H9 (cell line): ENCODE measurements at regions not wholly inside any gene's neighbourhood (a gene's known extent, or its start where the extent isn't known, plus 50 kb on each side); places are given as distances from the start of the nearest gene placed in this dataset.
"Not testable (repeated sequence)": the region's sequence is repeated elsewhere in the genome, so short reads cannot be mapped to it uniquely, and the experiment has no call there.

Experiments
- DNase-seq: peaks from one replicate; pipeline ENCODE4 v3.0.0-alpha.2; 2017
- H2AFZ ChIP-seq: one replicate; pipeline ENCODE4 v1.6.1; 2013; ENCODE audit warnings: mild to moderate bottlenecking, low read length, control low read depth, moderate library complexity
- H2AK5ac ChIP-seq: 2 replicates; pipeline ENCODE4 v1.6.1; 2013; ENCODE audit warnings: low read length, control low read depth, mixed read lengths; ENCODE audit not compliant: insufficient read length
- H2BK120ac ChIP-seq: one replicate; pipeline ENCODE4 v1.6.1; 2013; ENCODE audit warnings: low read depth, mild to moderate bottlenecking, low read length, control low read depth, inconsistent platforms; ENCODE audit not compliant: poor library complexity, severe bottlenecking
- H2BK12ac ChIP-seq: 2 replicates; pipeline ENCODE4 v1.6.1; 2013; ENCODE audit warnings: low read length, control low read depth, mixed read lengths, low read depth; ENCODE audit not compliant: insufficient read length
- H2BK15ac ChIP-seq: 2 replicates; pipeline ENCODE4 v1.6.1; 2013; ENCODE audit warnings: low read depth, low read length, control low read depth
- H2BK20ac ChIP-seq: one replicate; pipeline ENCODE4 v1.6.1; 2013; ENCODE audit warnings: low read depth, mild to moderate bottlenecking, low read length, control low read depth, inconsistent platforms; ENCODE audit not compliant: poor library complexity, severe bottlenecking
- H2BK5ac ChIP-seq: 2 replicates; pipeline ENCODE4 v1.6.1; 2013; ENCODE audit warnings: low read length, control low read depth, mixed read lengths; ENCODE audit not compliant: insufficient read length
- H3K14ac ChIP-seq: 2 replicates; pipeline ENCODE4 v1.6.1; 2013; ENCODE audit warnings: low read length, control low read depth; ENCODE audit not compliant: insufficient read depth
- H3K18ac ChIP-seq: 2 replicates; pipeline ENCODE4 v1.6.1; 2013; ENCODE audit warnings: low read depth, mild to moderate bottlenecking, mixed read lengths, low read length, control low read depth; ENCODE audit not compliant: insufficient read length
- H3K23ac ChIP-seq: 2 replicates; pipeline ENCODE4 v1.6.1; 2013; ENCODE audit warnings: low read length, control low read depth, mixed read lengths, low read depth; ENCODE audit not compliant: insufficient read length
- H3K23me2 ChIP-seq: 2 replicates; pipeline ENCODE4 v1.6.1; 2013; ENCODE audit warnings: low read depth, mild to moderate bottlenecking, mixed read lengths, low read length, control low read depth; ENCODE audit not compliant: insufficient read length, poor library complexity, severe bottlenecking
- H3K27ac ChIP-seq: 2 replicates; pipeline ENCODE4 v1.5.1; 2013; ENCODE audit warnings: low read length, control low read depth, mixed read lengths, low read depth; ENCODE audit not compliant: insufficient read length
- H3K27me3 ChIP-seq: 2 replicates; pipeline ENCODE4 v1.6.1; 2013; ENCODE audit warnings: low read length, control low read depth, inconsistent platforms; ENCODE audit not compliant: insufficient read depth
- H3K4ac ChIP-seq: 2 replicates; pipeline ENCODE4 v1.6.1; 2013; ENCODE audit warnings: low read depth, mild to moderate bottlenecking, control low read depth, inconsistent platforms, low read length, moderate library complexity
- H3K4me1 ChIP-seq: 2 replicates; pipeline ENCODE4 v1.6.1; 2013; ENCODE audit warnings: low read length, control low read depth, inconsistent platforms; ENCODE audit not compliant: insufficient read depth
- H3K4me2 ChIP-seq: 2 replicates; pipeline ENCODE4 v1.6.1; 2013; ENCODE audit warnings: low read length, control low read depth, mixed read lengths; ENCODE audit not compliant: insufficient read length, insufficient read depth
- H3K56ac ChIP-seq: 2 replicates; pipeline ENCODE4 v1.6.1; 2013; ENCODE audit warnings: low read depth, mild to moderate bottlenecking, mixed read lengths, low read length, control low read depth; ENCODE audit not compliant: insufficient read length
- H3K79me1 ChIP-seq: 2 replicates; pipeline ENCODE4 v1.6.1; 2013; ENCODE audit warnings: low read depth, mild to moderate bottlenecking, moderate library complexity, low read length, control low read depth, inconsistent platforms; ENCODE audit not compliant: insufficient read depth, poor library complexity, severe bottlenecking
- H3K79me2 ChIP-seq: 2 replicates; pipeline ENCODE4 v1.6.1; 2013; ENCODE audit warnings: low read length, control low read depth, inconsistent platforms; ENCODE audit not compliant: insufficient read depth
- H3K9ac ChIP-seq: 2 replicates; pipeline ENCODE4 v1.6.1; 2013; ENCODE audit warnings: low read length, control low read depth, mixed read lengths; ENCODE audit not compliant: insufficient read length; ENCODE audit errors: extremely low read depth
- H3K9me3 ChIP-seq: one replicate; pipeline ENCODE4 v1.6.1; 2013; ENCODE audit warnings: low read depth, low read length, inconsistent platforms; ENCODE audit not compliant: control insufficient read depth
- H3T11ph ChIP-seq: one replicate; pipeline ENCODE4 v1.6.1; 2013; ENCODE audit warnings: mild to moderate bottlenecking, low read length, control low read depth, inconsistent platforms
- H4K20me1 ChIP-seq: one replicate; pipeline ENCODE4 v1.6.1; 2013; ENCODE audit not compliant: control insufficient read depth, insufficient read length, insufficient read depth
- H4K5ac ChIP-seq: 2 replicates; pipeline ENCODE4 v1.6.1; 2013; ENCODE audit warnings: low read depth, mild to moderate bottlenecking, mixed read lengths, low read length, control low read depth; ENCODE audit not compliant: insufficient read length
- H4K8ac ChIP-seq: replicated peaks from 2 replicates; pipeline ENCODE4 v1.6.1; 2013; ENCODE audit warnings: low read length, control low read depth, mixed read lengths, low read depth; ENCODE audit not compliant: insufficient read length
- H4K91ac ChIP-seq: 2 replicates; pipeline ENCODE4 v1.6.1; 2013; ENCODE audit warnings: low read depth, mild to moderate bottlenecking, moderate library complexity, mixed read lengths, low read length, control low read depth; ENCODE audit not compliant: insufficient read length
- H3K27ac Mint-ChIP-seq, 3 experiments: 2 replicates in 2 of 3; 3 replicates in 1 of 3; pipeline ENCODE4 v1.8.0; 2020 to 2021; ENCODE audit warnings: mixed read lengths in 3 of 3, mild to moderate bottlenecking in 1 of 3, moderate library complexity in 1 of 3
- H3K27me3 Mint-ChIP-seq: 2 replicates; pipeline ENCODE4 v1.8.0; 2021; ENCODE audit warnings: low read depth, mild to moderate bottlenecking, moderate library complexity, mixed read lengths
- H3K36me3 Mint-ChIP-seq, 3 experiments: 2 replicates in 2 of 3; 3 replicates in 1 of 3; pipeline ENCODE4 v1.8.0; 2020 to 2021; ENCODE audit warnings: low read depth in 3 of 3, mixed read lengths in 3 of 3; ENCODE audit not compliant: insufficient read depth in 1 of 3
- H3K4me1 Mint-ChIP-seq, 2 experiments: 2 replicates each; pipeline ENCODE4 v1.8.0; 2020; ENCODE audit warnings: mixed read lengths in 2 of 2
- H3K4me3 Mint-ChIP-seq, 2 experiments: 2 replicates in 1 of 2; 3 replicates in 1 of 2; pipeline ENCODE4 v1.8.0; 2020 to 2021; ENCODE audit warnings: mild to moderate bottlenecking in 2 of 2, mixed read lengths in 2 of 2, moderate library complexity in 1 of 2
- H3K9me3 Mint-ChIP-seq, 2 experiments: 2 replicates in 1 of 2; 3 replicates in 1 of 2; pipeline ENCODE4 v1.8.0; 2020; ENCODE audit warnings: mild to moderate bottlenecking in 2 of 2, mixed read lengths in 2 of 2, moderate library complexity in 1 of 2
- WGBS: extraction: QIAGEN DNeasy Blood & Tissue Kit; methylation state at CpG from one replicate; pipeline ENCODE4 v1.1.7; 2013; ENCODE audit warnings: missing lambda C conversion rate, low lambda C conversion rate, mixed read lengths; ENCODE audit not compliant: insufficient read length; ENCODE audit errors: extremely low coverage; 5-methylcytosine and 5-hydroxymethylcytosine counted together
- TF ChIP-seq, protein P1 (sequence below): fragments of 200-600 bp; sonication (generic); conservative IDR thresholded peaks from 3 replicates; pipeline ENCODE4 v1.8.0; 2021; ENCODE audit warnings: antibody characterized with exemption, mild to moderate bottlenecking

GRCh38 chr2:125418483-125418882 is 1237.5 kb upstream of the GYPC start:
- Mint-ChIP-seq H3K36me3 (peaks cover 0 to 6% (median 3%) of the 10 kb centered on the region in 3 experiments; a peak in 4 of 7 replicates), H3K27me3 (no peaks in the 10 kb centered on the region), H3K4me1 (no peaks in the 10 kb centered on the region), H3K9me3 (peaks cover 5 to 7% of the 10 kb centered on the region in 2 experiments; a peak in 3 of 5 replicates), H3K4me3 (no peak overlapping the region), H3K27ac (no peak overlapping the region)
- Histone ChIP-seq H2BK12ac (no peak overlapping the region), H4K8ac (no peak overlapping the region), H3K23ac (no peak overlapping the region), H4K91ac (no peak overlapping the region), H3T11ph (no peak overlapping the region), H3K23me2 (no peaks in the 10 kb centered on the region), H3K9ac (no peak overlapping the region), H3K79me2 (no peaks in the 10 kb centered on the region), H4K20me1 (no peaks in the 10 kb centered on the region), H4K5ac (no peak overlapping the region), H3K9me3 (no peaks in the 10 kb centered on the region), H2BK20ac (no peak overlapping the region), H3K27me3 (no peaks in the 10 kb centered on the region), H3K79me1 (no peaks in the 10 kb centered on the region), H3K18ac (no peak overlapping the region), H3K56ac (no peak overlapping the region), H3K4me2 (no peak overlapping the region), H2BK120ac (no peak overlapping the region), H2AFZ (no peak overlapping the region), H3K27ac (no peak overlapping the region), H2BK15ac (no peak overlapping the region), H3K4me1 (no peaks in the 10 kb centered on the region), H3K14ac (no peak overlapping the region), H3K4ac (no peak overlapping the region), H2BK5ac (no peak overlapping the region), H2AK5ac (no peak overlapping the region)
- TF ChIP-seq, protein P1, sequence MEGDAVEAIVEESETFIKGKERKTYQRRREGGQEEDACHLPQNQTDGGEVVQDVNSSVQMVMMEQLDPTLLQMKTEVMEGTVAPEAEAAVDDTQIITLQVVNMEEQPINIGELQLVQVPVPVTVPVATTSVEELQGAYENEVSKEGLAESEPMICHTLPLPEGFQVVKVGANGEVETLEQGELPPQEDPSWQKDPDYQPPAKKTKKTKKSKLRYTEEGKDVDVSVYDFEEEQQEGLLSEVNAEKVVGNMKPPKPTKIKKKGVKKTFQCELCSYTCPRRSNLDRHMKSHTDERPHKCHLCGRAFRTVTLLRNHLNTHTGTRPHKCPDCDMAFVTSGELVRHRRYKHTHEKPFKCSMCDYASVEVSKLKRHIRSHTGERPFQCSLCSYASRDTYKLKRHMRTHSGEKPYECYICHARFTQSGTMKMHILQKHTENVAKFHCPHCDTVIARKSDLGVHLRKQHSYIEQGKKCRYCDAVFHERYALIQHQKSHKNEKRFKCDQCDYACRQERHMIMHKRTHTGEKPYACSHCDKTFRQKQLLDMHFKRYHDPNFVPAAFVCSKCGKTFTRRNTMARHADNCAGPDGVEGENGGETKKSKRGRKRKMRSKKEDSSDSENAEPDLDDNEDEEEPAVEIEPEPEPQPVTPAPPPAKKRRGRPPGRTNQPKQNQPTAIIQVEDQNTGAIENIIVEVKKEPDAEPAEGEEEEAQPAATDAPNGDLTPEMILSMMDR = no peak
- WGBS = no CpG with 5 or more reads among the region's 1 CpG
- no peak for DNase-seq

DNA sequence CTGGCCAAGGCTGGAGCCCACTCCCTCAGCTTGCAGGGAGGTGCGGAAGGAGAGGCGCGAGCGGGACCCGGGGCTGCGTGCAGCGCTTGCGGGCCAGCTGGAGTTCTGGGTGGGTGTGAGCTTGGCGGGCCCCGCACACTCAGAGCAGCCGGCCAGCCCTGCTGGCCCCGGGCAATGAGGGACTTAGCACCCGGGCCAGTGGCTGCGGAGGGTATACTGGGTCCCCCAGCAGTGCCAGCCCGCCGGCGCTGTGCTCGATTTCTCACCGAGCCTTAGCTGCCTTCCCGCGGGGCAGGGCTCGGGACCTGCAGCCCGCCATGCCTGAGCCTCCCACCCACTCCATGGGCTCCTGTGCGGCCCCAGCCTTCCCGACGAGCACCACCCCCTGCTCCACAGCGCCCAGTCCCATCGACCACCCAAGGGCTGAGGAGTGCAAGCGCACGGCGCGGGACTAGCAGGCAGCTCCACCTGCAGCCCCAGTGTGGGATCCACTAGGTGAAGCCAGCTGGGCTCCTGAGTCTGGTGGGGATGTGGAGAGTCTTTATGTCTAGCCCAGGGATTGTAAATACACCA is 1233.7 kb upstream of the GYPC start:
- not testable (repeated sequence) for H3K27me3 Mint-ChIP-seq, H3K27me3 ChIP-seq, H2BK20ac ChIP-seq, H4K8ac ChIP-seq, H3K23ac ChIP-seq, H2BK15ac ChIP-seq, H3T11ph ChIP-seq, H3K79me1 ChIP-seq, DNase-seq, H3K56ac ChIP-seq, H3K18ac ChIP-seq, H3K4me1 Mint-ChIP-seq, H4K91ac ChIP-seq, H3K4me2 ChIP-seq, H3K9me3 Mint-ChIP-seq, H3K27ac Mint-ChIP-seq, H2BK12ac ChIP-seq, H3K27ac ChIP-seq, H3K9ac ChIP-seq, H3K4me3 Mint-ChIP-seq, H3K14ac ChIP-seq, H3K4ac ChIP-seq, H3K79me2 ChIP-seq, H3K36me3 Mint-ChIP-seq, H4K20me1 ChIP-seq, H2AFZ ChIP-seq, H2AK5ac ChIP-seq, H2BK5ac ChIP-seq, H2BK120ac ChIP-seq, H4K5ac ChIP-seq, H3K23me2 ChIP-seq, H3K4me1 ChIP-seq, H3K9me3 ChIP-seq
- no CpG with 5 or more reads among the region's 32 CpGs for WGBS
